ENCODE measurements at regions not wholly inside any gene's neighbourhood (a gene's known extent, or its start where the extent isn't known, plus 50 kb on each side); places are given as distances from the start of the nearest gene placed in this dataset.
"Not testable (repeated sequence)": the region's sequence is repeated elsewhere in the genome, so short reads cannot be mapped to it uniquely, and the experiment has no call there.

GRCh38 chr6:150787429-150787828, 78.1 kb upstream of the MTHFD1L start:
- H3K27ac Mint-ChIP-seq = no peak overlapping the region
- H3K36me3 Mint-ChIP-seq = no peaks in the 10 kb centered on the region
- H3K9me3 Mint-ChIP-seq = no peaks in the 10 kb centered on the region
- DNase-seq = no peak
- peaks cover 3% of the 10 kb centered on the region for H3K27me3 Mint-ChIP-seq
- H3K4me3 Mint-ChIP-seq = no peak overlapping the region
- no peaks in the 10 kb centered on the region for H3K4me1 Mint-ChIP-seq

GRCh38 chr6:150788089-150788488, 77.4 kb upstream of the MTHFD1L start:
- Mint-ChIP-seq H3K4me1 (no peaks in the 10 kb centered on the region), H3K36me3 (no peaks in the 10 kb centered on the region), H3K9me3 (no peaks in the 10 kb centered on the region), H3K27me3 (no peaks in the 10 kb centered on the region), H3K4me3 (no peak overlapping the region), H3K27ac (no peak overlapping the region)
- no peak for DNase-seq

GRCh38 chr6:150789906-150790305, 75.6 kb upstream of the MTHFD1L start:
- H3K36me3 Mint-ChIP-seq, H3K4me3 Mint-ChIP-seq, H3K4me1 Mint-ChIP-seq, H3K27me3 Mint-ChIP-seq, DNase-seq, H3K9me3 Mint-ChIP-seq, H3K27ac Mint-ChIP-seq: not testable (repeated sequence)

DNA sequence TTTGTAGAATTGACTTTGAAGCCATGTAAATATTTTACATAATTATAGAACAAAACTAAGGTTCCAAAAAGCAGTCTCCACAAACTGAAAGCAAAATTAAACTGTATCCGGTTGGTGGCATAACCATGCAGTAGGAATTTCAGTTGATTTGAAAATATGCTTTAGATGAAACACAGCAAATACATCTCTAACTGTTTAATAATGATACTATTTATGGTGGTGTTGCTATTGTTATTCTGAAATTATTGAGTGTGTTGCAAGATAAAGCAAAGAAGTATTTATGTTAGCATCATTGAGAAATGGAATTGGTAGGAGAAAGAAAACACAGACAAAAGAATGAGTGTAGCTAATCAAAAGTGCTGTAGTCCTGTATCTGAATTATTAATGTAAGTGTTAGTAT, 73.8 kb upstream of the MTHFD1L start:
- H3K4me1 Mint-ChIP-seq = no peaks in the 10 kb centered on the region
- H3K36me3 Mint-ChIP-seq = no peaks in the 10 kb centered on the region
- H3K27ac Mint-ChIP-seq = no peak overlapping the region
- no peak overlapping the region for H3K4me3 Mint-ChIP-seq
- DNase-seq = no peak
- no peaks in the 10 kb centered on the region for H3K9me3 Mint-ChIP-seq
- no peaks in the 10 kb centered on the region for H3K27me3 Mint-ChIP-seq

DNA sequence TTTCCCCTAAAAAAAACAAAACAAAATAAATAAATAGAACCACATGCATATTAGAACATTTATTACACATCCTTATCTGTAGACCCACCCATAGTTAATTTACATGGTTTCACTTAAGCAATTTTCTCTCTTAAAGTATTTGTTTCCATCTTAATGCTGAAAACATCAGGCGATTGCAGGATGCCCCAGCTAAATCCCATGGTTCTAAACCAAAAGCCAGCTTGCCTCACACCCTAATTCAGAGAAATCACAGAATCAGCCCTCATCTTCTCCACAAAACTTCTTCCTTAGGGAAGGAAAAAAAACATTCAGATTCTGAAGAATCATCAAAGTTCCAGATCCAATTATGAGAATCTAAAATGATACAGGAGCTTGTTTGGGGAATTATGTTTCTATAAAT, 67.6 kb upstream of the MTHFD1L start:
- Mint-ChIP-seq H3K27ac (no peak overlapping the region), H3K9me3 (no peaks in the 10 kb centered on the region), H3K36me3 (no peaks in the 10 kb centered on the region), H3K27me3 (no peaks in the 10 kb centered on the region), H3K4me3 (no peak overlapping the region), H3K4me1 (no peaks in the 10 kb centered on the region)
- no peak for DNase-seq

GRCh38 chr6:150799276-150799805, 66.2 kb upstream of the MTHFD1L start:
- Mint-ChIP-seq H3K4me1 (no peaks in the 10 kb centered on the region), H3K36me3 (no peaks in the 10 kb centered on the region), H3K27me3 (no peaks in the 10 kb centered on the region), H3K4me3 (no peak overlapping the region), H3K9me3 (no peaks in the 10 kb centered on the region), H3K27ac (no peak overlapping the region)
- DNase-seq = no peak

- Mint-ChIP-seq H3K27me3 (no peaks in the 10 kb centered on the region), H3K9me3 (no peaks in the 10 kb centered on the region), H3K36me3 (no peaks in the 10 kb centered on the region), H3K4me3 (no peak overlapping the region), H3K4me1 (no peaks in the 10 kb centered on the region), H3K27ac (no peak overlapping the region)
- no peak for DNase-seq
These were observed 64.7 kb upstream of the MTHFD1L start for GRCh38 chr6:150800674-150801314.

GRCh38 chr6:150806790-150807189, 58.7 kb upstream of the MTHFD1L start:
- Mint-ChIP-seq H3K9me3 (no peaks in the 10 kb centered on the region), H3K36me3 (no peaks in the 10 kb centered on the region), H3K4me1 (no peaks in the 10 kb centered on the region)

GRCh38 chr6:150813319-150813992, 52.0 kb upstream of the MTHFD1L start:
- H3K9me3 Mint-ChIP-seq = no peaks in the 10 kb centered on the region
- peaks cover 13% of the 10 kb centered on the region for H3K27me3 Mint-ChIP-seq
- no peaks in the 10 kb centered on the region for H3K36me3 Mint-ChIP-seq
- peaks cover 17% of the 10 kb centered on the region for H3K4me1 Mint-ChIP-seq
- H3K4me3 Mint-ChIP-seq = no peak overlapping the region
- peak overlapping the region; percentile 71 for H3K27ac Mint-ChIP-seq
- DNase-seq = peak; percentile 39

More at GRCh38 chr6:150806790-150807189, 58.7 kb upstream of the MTHFD1L start:
- H3K27me3 Mint-ChIP-seq = no peaks in the 10 kb centered on the region
- no peak overlapping the region for H3K27ac Mint-ChIP-seq
- DNase-seq = no peak
- no peak overlapping the region for H3K4me3 Mint-ChIP-seq

- Mint-ChIP-seq H3K4me3 (no peak overlapping the region), H3K27ac (peak overlapping the region; percentile 71), H3K36me3 (no peaks in the 10 kb centered on the region), H3K27me3 (peaks cover 14% of the 10 kb centered on the region), H3K9me3 (no peaks in the 10 kb centered on the region), H3K4me1 (peaks cover 17% of the 10 kb centered on the region)
- DNase-seq = no peak
These were observed 51.5 kb upstream of the MTHFD1L start for GRCh38 chr6:150813993-150814359.
